ENCODE measurements at regions not wholly inside any gene's neighbourhood (a gene's known extent, or its start where the extent isn't known, plus 50 kb on each side); places are given as distances from the start of the nearest gene placed in this dataset.

GRCh38 chr5:58207076-58207475, 252.8 kb downstream of the PLK2 start:
- Histone ChIP-seq H4K20me1 (ENCODE audit: control insufficient read depth, insufficient read depth, low read length, poor library complexity, severe bottlenecking) (no peaks in the 10 kb centered on the region), H3K4me1 (ENCODE audit: control insufficient read depth in 2 of 2, insufficient read depth in 2 of 2, low read length in 2 of 2) (no peaks in the 10 kb centered on the region), H3K36me3 (replicated peaks in 1 of 2; ENCODE audit: control extremely low read depth in 1 of 2, control insufficient read depth in 1 of 2, extremely low read depth in 1 of 2, insufficient read depth in 2 of 2, low read length in 1 of 2) (no peaks in the 10 kb centered on the region), H2AFZ (ENCODE audit: insufficient read depth, low read depth, low read length, poor library complexity, severe bottlenecking) (no peak overlapping the region), H3K4me3 (ENCODE audit: control extremely low read depth in 1 of 5, extremely low read depth in 1 of 5, insufficient read depth in 1 of 5, low read depth in 2 of 5, low read length in 4 of 5) (no peak overlapping the region), H3K9me3 (ENCODE audit: control extremely low read depth in 1 of 3, control insufficient read depth in 2 of 3, insufficient read depth in 1 of 3, low read length in 2 of 3) (no peaks in the 10 kb centered on the region), H3K9ac (ENCODE audit: low read length) (no peak overlapping the region), H3K4me2 (replicated peaks; ENCODE audit: low read depth, low read length, poor library complexity, severe bottlenecking) (no peak overlapping the region), H3K27ac (ENCODE audit: low read length in 2 of 2) (no peak overlapping the region), H3K27me3 (replicated peaks in 1 of 4; ENCODE audit: control extremely low read depth in 1 of 4, control insufficient read depth in 3 of 4, insufficient read depth in 4 of 4, low read length in 3 of 4) (no peaks in the 10 kb centered on the region), H3K79me2 (ENCODE audit: control insufficient read depth, insufficient read depth, low read length) (no peaks in the 10 kb centered on the region)
- WGBS (ENCODE audit: insufficient coverage), result no CpG with 5 or more reads among the region's 1 CpG
- Mint-ChIP-seq H3K4me3 (no peak overlapping the region), H3K9me3 (ENCODE audit: insufficient read depth) (no peaks in the 10 kb centered on the region), H3K27me3 (peaks cover 11% of the 10 kb centered on the region), H3K4me1 (no peaks in the 10 kb centered on the region), H3K27ac (no peak overlapping the region)
- TF ChIP-seq EZH2 (IDR thresholded peaks at IDR 0.05; ENCODE audit: borderline replicate concordance, insufficient read depth, low read depth, low read length, poor library complexity, severe bottlenecking), result no peak
- TF ChIP-seq, protein P1, sequence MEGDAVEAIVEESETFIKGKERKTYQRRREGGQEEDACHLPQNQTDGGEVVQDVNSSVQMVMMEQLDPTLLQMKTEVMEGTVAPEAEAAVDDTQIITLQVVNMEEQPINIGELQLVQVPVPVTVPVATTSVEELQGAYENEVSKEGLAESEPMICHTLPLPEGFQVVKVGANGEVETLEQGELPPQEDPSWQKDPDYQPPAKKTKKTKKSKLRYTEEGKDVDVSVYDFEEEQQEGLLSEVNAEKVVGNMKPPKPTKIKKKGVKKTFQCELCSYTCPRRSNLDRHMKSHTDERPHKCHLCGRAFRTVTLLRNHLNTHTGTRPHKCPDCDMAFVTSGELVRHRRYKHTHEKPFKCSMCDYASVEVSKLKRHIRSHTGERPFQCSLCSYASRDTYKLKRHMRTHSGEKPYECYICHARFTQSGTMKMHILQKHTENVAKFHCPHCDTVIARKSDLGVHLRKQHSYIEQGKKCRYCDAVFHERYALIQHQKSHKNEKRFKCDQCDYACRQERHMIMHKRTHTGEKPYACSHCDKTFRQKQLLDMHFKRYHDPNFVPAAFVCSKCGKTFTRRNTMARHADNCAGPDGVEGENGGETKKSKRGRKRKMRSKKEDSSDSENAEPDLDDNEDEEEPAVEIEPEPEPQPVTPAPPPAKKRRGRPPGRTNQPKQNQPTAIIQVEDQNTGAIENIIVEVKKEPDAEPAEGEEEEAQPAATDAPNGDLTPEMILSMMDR (IDR thresholded peaks at IDR 0.05), result no peak
- ATAC-seq (ENCODE audit: low read depth) (no peak), DNase-seq (no peak)
- POLR2A ChIA-PET, result no interaction called here
- CTCF ChIA-PET, result no interaction called here
- intact Hi-C loops (cut with micrococcal nuclease), result no loop called here

- H3K36me3 ChIP-seq (replicated peaks in 1 of 2; ENCODE audit: control extremely low read depth in 1 of 2, control insufficient read depth in 1 of 2, extremely low read depth in 1 of 2, insufficient read depth in 2 of 2, low read length in 1 of 2), result no peaks in the 10 kb centered on the region
- H3K27ac Mint-ChIP-seq, result no peak overlapping the region
- no peaks in the 10 kb centered on the region for H3K9me3 Mint-ChIP-seq (ENCODE audit: insufficient read depth)
- H3K27me3 Mint-ChIP-seq, result peaks cover 13% of the 10 kb centered on the region
- H3K4me3 Mint-ChIP-seq, result no peak overlapping the region
- no peak overlapping the region for H3K4me2 ChIP-seq (replicated peaks; ENCODE audit: low read depth, low read length, poor library complexity, severe bottlenecking)
- no peaks in the 10 kb centered on the region for H4K20me1 ChIP-seq (ENCODE audit: control insufficient read depth, insufficient read depth, low read length, poor library complexity, severe bottlenecking)
- DNase-seq (no peak), ATAC-seq (ENCODE audit: low read depth) (no peak)
- no peak overlapping the region for H2AFZ ChIP-seq (ENCODE audit: insufficient read depth, low read depth, low read length, poor library complexity, severe bottlenecking)
- no peaks in the 10 kb centered on the region for H3K79me2 ChIP-seq (ENCODE audit: control insufficient read depth, insufficient read depth, low read length)
- ChIA-PET CTCF (no interaction called here), POLR2A (no interaction called here)
- H3K4me1 ChIP-seq (ENCODE audit: control insufficient read depth in 2 of 2, insufficient read depth in 2 of 2, low read length in 2 of 2), result no peaks in the 10 kb centered on the region
- H3K27ac ChIP-seq (ENCODE audit: low read length in 2 of 2), result no peak overlapping the region
- WGBS (ENCODE audit: insufficient coverage), result 94% methylated on average over 2 of the region's 3 CpGs
- no peaks in the 10 kb centered on the region for H3K9me3 ChIP-seq (ENCODE audit: control extremely low read depth in 1 of 3, control insufficient read depth in 2 of 3, insufficient read depth in 1 of 3, low read length in 2 of 3)
- no peaks in the 10 kb centered on the region for H3K4me1 Mint-ChIP-seq
- no peak overlapping the region for H3K9ac ChIP-seq (ENCODE audit: low read length)
- no peak overlapping the region for H3K4me3 ChIP-seq (ENCODE audit: control extremely low read depth in 1 of 5, extremely low read depth in 1 of 5, insufficient read depth in 1 of 5, low read depth in 2 of 5, low read length in 4 of 5)
- intact Hi-C loops (cut with micrococcal nuclease), result no loop called here
- no peaks in the 10 kb centered on the region for H3K27me3 ChIP-seq (replicated peaks in 1 of 4; ENCODE audit: control extremely low read depth in 1 of 4, control insufficient read depth in 3 of 4, insufficient read depth in 4 of 4, low read length in 3 of 4)
- TF ChIP-seq, protein P1 (IDR thresholded peaks at IDR 0.05), result no peak
- TF ChIP-seq EZH2 (IDR thresholded peaks at IDR 0.05; ENCODE audit: borderline replicate concordance, insufficient read depth, low read depth, low read length, poor library complexity, severe bottlenecking), result no peak
Measured at GRCh38 chr5:58204966-58205365, 254.9 kb downstream of the PLK2 start.
